Skin epidermis (tissue), 12 donors: ENCODE measurements at regions not wholly inside any gene's neighbourhood (a gene's known extent, or its start where the extent isn't known, plus 50 kb on each side); places are given as distances from the start of the nearest gene placed in this dataset.
"Not testable (repeated sequence)": the region's sequence is repeated elsewhere in the genome, so short reads cannot be mapped to it uniquely, and the experiment has no call there.

Experiments used
- H3K27ac ChIP-seq, 21 experiments: fragments of 200-600 bp; sonication (generic) in 11 of 21; one replicate each; pipeline ENCODE4 v1.5.0; 2020; ENCODE audit warnings: mild to moderate bottlenecking in 3 of 21, inconsistent platforms in 2 of 21, moderate library complexity in 2 of 21
- H3K4me3 ChIP-seq, 7 experiments: fragments of 200-600 bp; sonication (generic) in 2 of 7; one replicate each; pipeline ENCODE4 v1.5.0; 2020; ENCODE audit warnings: inconsistent platforms in 2 of 7, mild to moderate bottlenecking in 2 of 7, moderate library complexity in 1 of 7

DNA sequence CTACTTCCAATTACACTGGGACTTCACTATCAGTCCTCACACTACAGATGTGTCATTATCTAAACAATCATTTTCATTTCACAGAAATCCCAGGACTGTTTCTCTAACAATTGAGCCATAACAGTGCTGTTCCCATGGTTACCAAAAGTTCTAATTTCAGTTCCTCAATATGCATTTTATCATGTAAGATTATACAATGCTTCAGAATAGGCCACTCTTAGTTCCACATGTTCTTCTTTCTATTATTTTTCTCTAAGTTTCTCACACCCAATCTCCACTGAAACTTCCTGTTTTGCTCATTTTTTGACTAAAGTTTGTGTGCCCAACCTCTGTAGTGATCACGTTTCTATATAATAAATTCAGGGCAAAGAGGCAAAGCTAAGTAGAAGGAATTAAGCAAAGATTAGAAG, 185.8 kb downstream of the DUSP6 start:
- no peak overlapping the region for H3K4me3 ChIP-seq
- H3K27ac ChIP-seq = peak overlapping the region in 12 of 21 experiments; percentile 2 to 68 (median 48)

GRCh38 chr12:89166121-89166520, 186.2 kb downstream of the DUSP6 start:
- Histone ChIP-seq H3K27ac (peak overlapping the region in 6 of 21 experiments; percentile 13 to 53 (median 20)), H3K4me3 (no peak overlapping the region)

GRCh38 chr12:89165703-89166102, 186.6 kb downstream of the DUSP6 start:
- Histone ChIP-seq H3K4me3 (no peak overlapping the region), H3K27ac (peak overlapping the region in 8 of 21 experiments; percentile 13 to 53 (median 14))

GRCh38 chr12:89163918-89164317, 188.4 kb downstream of the DUSP6 start:
- Histone ChIP-seq H3K4me3 (no peak overlapping the region), H3K27ac (peak overlapping the region in 14 of 21 experiments; percentile 37 to 88 (median 67))

DNA sequence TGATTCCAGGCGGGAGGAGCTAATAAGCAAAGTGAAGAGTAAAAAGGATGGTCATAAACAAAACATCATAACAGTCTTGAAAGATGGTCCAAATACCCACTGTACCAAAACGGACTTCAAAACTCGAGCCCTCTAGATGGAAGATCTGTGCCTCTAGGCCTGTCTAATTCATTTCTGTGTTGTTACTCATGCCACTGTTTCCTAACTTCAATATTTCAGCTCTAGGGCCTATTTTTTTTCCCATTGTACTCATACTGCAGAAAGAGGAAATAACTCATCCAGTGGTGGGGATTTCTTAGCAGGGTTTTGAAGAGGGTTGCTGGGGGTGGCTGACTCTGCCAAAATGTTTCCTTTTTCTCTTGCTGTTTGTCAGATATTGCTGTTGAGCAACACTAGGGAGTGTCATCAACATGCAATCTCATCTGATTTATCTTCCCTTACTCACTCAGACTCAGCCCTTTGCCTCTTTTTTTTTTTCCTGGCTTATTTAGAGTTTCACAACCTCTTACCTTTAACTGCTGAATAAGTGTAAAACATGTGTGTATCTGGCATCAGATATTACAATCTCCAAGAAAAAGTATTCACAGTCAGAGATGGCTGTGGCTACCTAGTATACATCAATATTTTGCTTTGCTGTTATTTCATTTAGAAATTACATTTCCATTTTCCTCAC, 189.6 kb downstream of the DUSP6 start:
- Histone ChIP-seq H3K27ac (peak overlapping the region in 19 of 21 experiments; percentile 53 to 88 (median 74)), H3K4me3 (no peak overlapping the region)

DNA sequence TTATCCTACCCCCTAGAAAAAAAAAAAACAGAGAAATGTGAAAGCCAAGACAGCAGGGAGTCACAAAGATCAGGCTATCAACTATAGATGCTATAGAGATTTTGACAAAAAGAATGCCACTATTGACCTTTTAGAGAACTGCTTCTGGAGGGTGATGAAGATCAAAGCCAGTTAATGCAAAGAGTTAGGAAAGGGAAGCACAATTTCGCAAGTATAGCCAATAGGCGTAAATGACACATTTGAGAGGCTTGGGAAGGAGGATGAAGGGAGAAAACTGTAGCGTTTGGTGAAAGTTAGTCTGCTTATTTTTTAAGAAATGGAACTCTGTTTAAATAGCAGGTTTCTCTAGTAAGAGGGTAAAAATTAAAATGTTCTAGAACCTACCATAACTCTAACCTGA, 190.7 kb downstream of the DUSP6 start:
- no peak overlapping the region for H3K4me3 ChIP-seq
- H3K27ac ChIP-seq = peak overlapping the region in 17 of 21 experiments; percentile 9 to 88 (median 74)

- H3K27ac ChIP-seq = peak overlapping the region in 16 of 21 experiments; percentile 9 to 88 (median 65)
- no peak overlapping the region for H3K4me3 ChIP-seq
These were observed 191.6 kb downstream of the DUSP6 start for GRCh38 chr12:89160716-89161123.

DNA sequence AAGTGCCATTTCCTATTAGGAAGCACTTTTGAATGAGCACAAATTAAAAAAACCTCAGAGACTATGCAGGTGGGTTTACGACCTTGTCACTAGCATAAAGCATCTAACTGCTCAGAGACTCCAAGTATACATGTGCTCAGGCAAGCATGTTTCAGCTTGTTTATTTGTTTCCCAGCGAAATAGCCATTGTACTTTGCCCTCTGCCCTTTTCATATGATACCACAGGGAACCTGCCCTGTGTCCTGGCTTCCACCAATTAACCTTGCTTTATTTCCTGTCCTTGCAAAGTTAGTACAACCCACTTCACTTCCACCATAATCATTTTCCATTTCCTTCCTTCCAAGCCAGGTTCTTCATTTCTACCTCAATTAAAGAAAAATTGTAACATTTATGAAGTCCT, 194.9 kb downstream of the DUSP6 start:
- H3K27ac ChIP-seq = peak overlapping the region in 8 of 21 experiments; percentile 12 to 63 (median 48)
- H3K4me3 ChIP-seq = no peak overlapping the region

DNA sequence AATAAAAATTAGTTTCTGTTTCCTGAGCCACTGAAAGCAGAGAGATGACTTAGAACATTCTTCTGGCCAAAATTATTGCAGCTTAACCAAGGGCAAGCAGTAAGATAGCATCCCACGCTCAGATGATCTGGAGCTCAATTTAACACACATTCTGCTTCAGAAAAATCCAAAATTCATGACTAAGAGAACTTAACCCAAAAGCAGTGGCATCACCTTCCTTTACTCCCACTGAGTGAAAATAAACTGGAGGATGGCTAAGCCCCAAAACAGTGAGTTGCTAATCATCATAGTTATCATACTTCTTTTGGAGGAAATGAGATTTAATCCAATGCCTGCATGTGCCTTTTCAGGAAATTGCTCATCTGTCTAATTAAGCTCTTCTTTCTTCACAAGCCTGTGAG, 195.4 kb downstream of the DUSP6 start:
- Histone ChIP-seq H3K4me3 (no peak overlapping the region), H3K27ac (peak overlapping the region in 14 of 21 experiments; percentile 12 to 66 (median 36))

DNA sequence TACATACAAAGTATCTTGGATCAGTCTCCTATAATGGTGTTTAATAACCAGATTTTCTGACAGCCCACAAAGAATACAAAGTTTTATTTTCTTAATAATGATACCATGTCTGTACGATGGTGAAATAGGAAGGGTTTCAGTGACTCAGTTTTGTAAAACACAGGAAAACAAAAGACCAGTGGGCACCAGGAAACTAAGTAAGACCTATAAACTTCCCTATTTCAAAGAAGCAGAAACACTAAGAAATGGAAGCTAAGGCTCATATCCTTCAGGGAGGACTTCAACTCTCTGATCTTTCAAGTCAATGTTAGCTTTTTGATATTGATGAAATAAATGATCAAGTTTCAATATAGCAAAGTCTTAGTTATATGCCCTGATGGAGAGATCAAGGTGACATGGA, 196.0 kb downstream of the DUSP6 start:
- Histone ChIP-seq H3K4me3 (no peak overlapping the region), H3K27ac (peak overlapping the region in 14 of 21 experiments; percentile 7 to 66 (median 36))

DNA sequence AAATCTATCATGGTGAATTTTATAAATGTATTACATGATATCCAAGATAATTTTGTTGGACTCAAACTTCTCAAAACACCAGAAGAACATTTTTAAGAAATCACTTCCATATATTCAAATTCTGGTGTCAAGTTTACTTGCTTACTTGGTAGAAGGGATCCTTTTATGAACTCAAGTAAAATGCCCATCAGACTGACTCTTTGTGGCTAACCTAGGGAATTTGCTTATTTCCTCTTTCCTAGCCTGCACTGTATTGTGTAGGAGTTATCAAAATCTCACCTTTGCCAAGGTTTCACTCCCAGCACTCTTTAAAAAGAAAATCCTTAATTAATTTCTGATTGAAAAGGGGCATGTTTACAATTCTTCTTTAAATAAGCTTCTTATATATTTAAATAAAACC, 196.5 kb downstream of the DUSP6 start:
- Histone ChIP-seq H3K27ac (peak overlapping the region in 11 of 21 experiments; percentile 7 to 66 (median 39)), H3K4me3 (no peak overlapping the region)

DNA sequence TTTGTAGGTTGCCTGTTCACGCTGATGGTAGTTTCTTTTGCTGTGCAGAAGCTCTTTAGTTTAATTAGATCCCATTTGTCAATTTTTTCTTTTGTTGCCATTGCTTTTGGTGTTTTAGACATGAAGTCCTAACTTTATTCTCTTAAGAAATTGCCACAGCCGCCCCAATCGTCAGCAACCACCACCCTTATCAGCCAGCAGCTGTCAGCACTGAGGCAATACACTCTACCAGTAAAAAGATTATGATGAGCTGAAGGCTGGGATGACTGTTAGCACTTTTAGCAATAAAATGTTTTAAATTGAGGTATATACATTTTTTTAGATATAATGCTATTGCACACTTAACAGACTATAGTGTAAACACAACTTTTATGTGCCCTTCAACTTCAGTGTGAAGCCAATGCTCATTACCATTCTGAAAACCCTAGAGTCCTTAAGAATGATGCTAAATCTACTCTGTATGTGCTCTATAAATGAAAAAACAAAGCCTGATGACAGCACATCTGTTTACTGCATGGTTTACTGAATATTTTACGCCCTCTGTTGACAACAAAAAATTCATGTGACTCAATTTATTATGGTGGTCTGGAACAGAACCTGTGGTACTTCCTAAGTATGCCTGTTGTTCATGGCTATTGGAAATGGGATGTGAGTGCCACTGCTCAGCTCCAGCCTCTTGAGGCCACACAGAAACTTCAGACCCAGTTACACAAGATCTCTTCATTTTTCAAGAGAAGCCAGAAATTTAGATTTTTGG, 197.4 kb downstream of the DUSP6 start:
- H3K4me3 ChIP-seq = no peak overlapping the region
- peak overlapping the region in 5 of 21 experiments; percentile 4 to 66 (median 46) for H3K27ac ChIP-seq

DNA sequence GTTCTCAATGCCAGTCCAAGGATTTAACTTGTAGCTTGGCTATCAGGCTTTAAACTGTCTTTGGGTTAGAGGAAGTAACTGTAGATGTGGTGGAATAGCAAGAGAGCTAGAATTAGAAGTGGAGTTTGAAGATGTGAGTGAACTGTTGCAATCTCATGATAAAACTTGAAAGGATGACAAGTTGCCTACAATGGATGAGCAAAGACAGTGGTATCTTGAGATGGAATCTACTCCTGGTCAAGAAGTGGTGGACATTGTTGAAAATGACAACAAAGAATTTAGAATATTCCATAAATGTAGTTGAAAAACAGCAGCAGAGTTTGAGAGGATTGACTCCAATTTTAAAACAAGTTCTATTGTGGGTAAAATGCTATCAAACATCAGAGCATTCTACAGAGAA, 199.0 kb downstream of the DUSP6 start:
- no peak overlapping the region for H3K27ac ChIP-seq

DNA sequence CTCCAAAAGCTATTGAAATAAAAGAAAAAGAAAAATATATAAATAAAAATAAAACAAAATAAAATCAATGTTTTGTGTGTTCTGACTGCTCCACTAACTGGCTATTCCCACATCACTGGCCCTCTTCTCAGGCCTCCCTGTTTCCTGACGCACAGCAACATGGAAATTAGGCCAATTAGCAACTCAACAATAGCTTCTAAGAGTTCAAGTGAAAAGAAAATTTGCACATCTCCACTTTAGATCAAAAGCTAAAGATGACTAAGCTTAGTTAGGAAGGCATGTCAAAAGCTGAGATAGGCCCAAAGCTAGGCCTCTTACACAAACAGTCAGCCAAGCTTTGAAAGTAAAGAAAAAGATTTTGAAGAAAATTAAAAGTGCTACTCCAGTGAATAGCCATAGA, 200.8 kb downstream of the DUSP6 start:
- H3K27ac ChIP-seq = no peak overlapping the region
- H3K4me3 ChIP-seq = no peak overlapping the region

More for the DNA sequence above, 199.0 kb downstream of the DUSP6 start:
- no peak overlapping the region for H3K4me3 ChIP-seq

GRCh38 chr12:89150789-89151188, 201.5 kb downstream of the DUSP6 start:
- H3K4me3 ChIP-seq, H3K27ac ChIP-seq: not testable (repeated sequence)

DNA sequence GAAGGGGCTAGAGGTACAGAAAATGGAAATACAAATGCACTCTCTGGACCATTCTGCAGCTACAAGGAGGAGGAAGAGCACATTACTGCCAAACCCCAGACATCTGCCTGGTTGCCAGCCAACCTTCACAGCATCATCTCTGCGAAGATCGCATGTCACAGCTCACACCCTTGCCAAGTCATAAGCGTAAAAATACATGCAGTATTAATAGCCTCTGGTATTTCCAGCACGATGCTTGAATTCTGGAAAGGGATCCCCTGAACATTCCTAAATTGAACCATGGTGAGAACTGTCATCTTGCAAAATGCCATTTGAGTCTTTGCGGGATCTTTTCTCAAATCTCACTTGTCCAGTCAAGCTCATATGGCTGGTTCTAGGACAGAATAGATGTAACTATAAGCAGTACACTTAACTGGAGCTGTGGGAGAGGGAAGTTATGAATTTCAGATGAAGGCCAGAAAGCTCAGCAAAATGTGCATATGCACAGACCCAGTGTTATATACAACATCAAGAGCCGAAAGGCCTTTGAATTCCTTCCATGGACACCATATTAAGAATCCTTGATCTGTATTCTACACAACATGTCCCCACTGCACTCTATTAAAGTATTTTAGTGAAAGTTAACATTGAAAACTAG, 211.6 kb downstream of the DUSP6 start:
- Histone ChIP-seq H3K4me3 (no peak overlapping the region), H3K27ac (no peak overlapping the region)

DNA sequence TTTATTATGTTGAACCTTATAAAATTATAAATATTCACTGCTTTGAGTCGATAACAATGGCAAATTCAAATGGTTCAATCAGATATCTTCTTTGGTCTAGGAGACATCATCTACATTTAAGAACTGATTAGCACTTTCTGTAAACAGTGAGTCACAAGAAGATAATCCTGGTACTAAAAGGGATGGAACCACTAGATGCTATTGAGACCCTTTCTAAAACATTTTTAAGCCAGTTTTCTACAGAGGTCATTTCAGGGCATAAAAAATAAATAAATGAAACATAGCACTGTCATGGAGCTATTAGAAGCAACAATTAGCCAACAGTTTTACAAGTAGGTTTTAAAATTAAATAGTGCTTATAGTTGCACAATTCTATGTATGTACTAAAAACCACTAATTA, 212.2 kb downstream of the DUSP6 start:
- Histone ChIP-seq H3K27ac (no peak overlapping the region), H3K4me3 (no peak overlapping the region)

GRCh38 chr12:89139390-89139789, 212.9 kb downstream of the DUSP6 start:
- Histone ChIP-seq H3K27ac (no peak overlapping the region), H3K4me3 (no peak overlapping the region)

GRCh38 chr12:89138048-89138852, 214.1 kb downstream of the DUSP6 start:
- Histone ChIP-seq H3K4me3 (no peak overlapping the region), H3K27ac (no peak overlapping the region)
